Testis (tissue), 2 donors: ENCODE measurements at regions not wholly inside any gene's neighbourhood (a gene's known extent, or its start where the extent isn't known, plus 50 kb on each side); places are given as distances from the start of the nearest gene placed in this dataset.

Source experiments
- POLR2A ChIP-seq: fragments of 450-650 bp; IDR thresholded peaks from one replicate; pipeline ENCODE4 v1.6.1; 2017; ENCODE audit warnings: antibody characterized with exemption, mild to moderate bottlenecking, moderate library complexity
- TF ChIP-seq, protein P1 (sequence below), 3 experiments: fragments of 450-650 bp in 2 of 3; fragments of 200-600 bp in 1 of 3; sonication (generic) in 1 of 3; IDR thresholded peaks; one replicate each; pipeline ENCODE4 v1.5.1; 2016 to 2019; ENCODE audit warnings: antibody characterized with exemption in 3 of 3, mild to moderate bottlenecking in 2 of 3, moderate library complexity in 1 of 3

DNA sequence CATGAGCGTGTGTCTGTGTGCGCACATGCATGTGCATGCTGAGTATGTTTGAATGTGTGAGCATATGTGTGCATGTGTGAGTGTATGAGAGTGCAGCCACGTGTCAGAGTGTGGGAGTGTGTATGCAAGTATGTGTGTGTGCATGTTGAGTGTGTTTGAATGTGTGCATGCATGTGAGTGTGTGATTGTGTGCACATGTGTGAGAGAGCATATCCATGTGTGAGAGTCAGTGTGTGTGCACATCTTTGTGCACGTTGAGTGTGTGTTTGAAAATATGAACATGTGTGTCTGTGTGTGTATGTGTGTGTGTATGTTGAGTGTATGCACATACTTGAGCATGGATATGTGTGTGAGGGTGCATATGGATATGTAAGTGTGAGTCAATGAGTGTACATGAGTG is 730.8 kb downstream of the VRK1 start:
- TF ChIP-seq, protein P1, sequence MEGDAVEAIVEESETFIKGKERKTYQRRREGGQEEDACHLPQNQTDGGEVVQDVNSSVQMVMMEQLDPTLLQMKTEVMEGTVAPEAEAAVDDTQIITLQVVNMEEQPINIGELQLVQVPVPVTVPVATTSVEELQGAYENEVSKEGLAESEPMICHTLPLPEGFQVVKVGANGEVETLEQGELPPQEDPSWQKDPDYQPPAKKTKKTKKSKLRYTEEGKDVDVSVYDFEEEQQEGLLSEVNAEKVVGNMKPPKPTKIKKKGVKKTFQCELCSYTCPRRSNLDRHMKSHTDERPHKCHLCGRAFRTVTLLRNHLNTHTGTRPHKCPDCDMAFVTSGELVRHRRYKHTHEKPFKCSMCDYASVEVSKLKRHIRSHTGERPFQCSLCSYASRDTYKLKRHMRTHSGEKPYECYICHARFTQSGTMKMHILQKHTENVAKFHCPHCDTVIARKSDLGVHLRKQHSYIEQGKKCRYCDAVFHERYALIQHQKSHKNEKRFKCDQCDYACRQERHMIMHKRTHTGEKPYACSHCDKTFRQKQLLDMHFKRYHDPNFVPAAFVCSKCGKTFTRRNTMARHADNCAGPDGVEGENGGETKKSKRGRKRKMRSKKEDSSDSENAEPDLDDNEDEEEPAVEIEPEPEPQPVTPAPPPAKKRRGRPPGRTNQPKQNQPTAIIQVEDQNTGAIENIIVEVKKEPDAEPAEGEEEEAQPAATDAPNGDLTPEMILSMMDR (IDR thresholded peaks at IDR 0.05) = no peak
- TF ChIP-seq POLR2A = no peak
